HG03558 (cell line): ENCODE measurements at regions not wholly inside any gene's neighbourhood (a gene's known extent, or its start where the extent isn't known, plus 50 kb on each side); places are given as distances from the start of the nearest gene placed in this dataset.

Experiments used
- ATAC-seq: cut with Tn5 transposase; IDR thresholded peaks from one replicate; pipeline ENCODE4 v1.9.1; 2021; ENCODE audit warnings: moderate number of reproducible peaks; ENCODE audit not compliant: unreplicated experiment; ENCODE audit errors: extremely low read depth

GRCh38 chr11:110764485-110764884 lies 52.2 kb upstream of the ARHGAP20 start:
- ATAC-seq, result no peak

DNA sequence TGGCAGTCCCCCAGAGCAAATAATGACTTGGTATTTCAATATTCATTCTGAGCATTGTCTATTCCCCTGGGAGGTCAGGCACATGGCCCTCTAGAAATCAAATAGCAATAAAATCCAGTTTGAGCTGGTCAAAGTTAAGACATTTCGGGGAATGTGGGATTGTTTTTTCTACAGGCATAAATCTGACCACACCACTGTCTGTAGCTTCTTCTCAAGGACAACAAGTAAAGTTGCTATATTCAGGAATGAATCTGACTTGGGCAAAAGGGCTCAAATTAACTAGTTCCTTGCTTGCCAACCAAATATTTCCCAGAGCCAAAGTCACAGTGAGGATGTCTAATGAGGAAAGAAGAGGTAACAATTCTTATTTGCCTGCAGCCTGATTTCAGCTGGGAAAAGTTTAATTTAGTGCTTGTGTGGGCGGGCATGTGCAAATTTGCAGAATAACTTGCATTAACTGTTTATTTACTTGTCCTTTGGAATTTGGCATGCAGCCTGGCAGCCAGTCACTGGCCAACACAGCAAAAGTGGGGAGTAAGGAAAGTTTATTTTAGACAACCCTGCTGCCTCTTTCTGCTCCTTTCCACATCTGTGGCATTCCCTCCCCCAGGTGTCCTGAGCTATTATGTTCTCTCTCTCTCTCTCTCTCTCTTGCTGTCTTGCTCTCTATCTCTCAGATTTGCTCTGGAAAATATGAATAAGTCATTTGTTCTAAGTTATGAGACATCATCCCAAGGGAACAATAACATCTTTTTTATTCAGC lies 51.2 kb upstream of the ARHGAP20 start:
- no peak for ATAC-seq

GRCh38 chr11:110762590-110762989 lies 50.4 kb upstream of the ARHGAP20 start:
- ATAC-seq, result no peak
